Spleen (tissue), 11 donors: ENCODE measurements at regions not wholly inside any gene's neighbourhood (a gene's known extent, or its start where the extent isn't known, plus 50 kb on each side); places are given as distances from the start of the nearest gene placed in this dataset.

Source experiments
- DNase-seq: peaks from one replicate; pipeline ENCODE4 v3.0.0-alpha.2; 2020
- H3K27ac ChIP-seq, 8 donors: fragments of 200-600 bp; sonication (generic) in 7 of 8; 1 replicate in 4 of 8; 2 replicates in 4 of 8; pipeline versions ENCODE4 v1.5.0 to v1.8.0; 2016 to 2021; ENCODE audit warnings: inconsistent platforms in 4 of 8, mild to moderate bottlenecking in 4 of 8, moderate library complexity in 1 of 8
- H3K27me3 ChIP-seq, 7 donors: fragments of 200-600 bp; sonication (generic) in 6 of 7; replicated peaks in 1 of 7; 1 replicate in 4 of 7; 2 replicates in 3 of 7; pipeline versions ENCODE4 v1.5.0 to v1.8.0; 2016 to 2021; ENCODE audit warnings: inconsistent platforms in 3 of 7, mild to moderate bottlenecking in 1 of 7
- H3K36me3 ChIP-seq, 6 donors: fragments of 200-600 bp; sonication (generic) in 5 of 6; 1 replicate in 4 of 6; 2 replicates in 2 of 6; pipeline versions ENCODE4 v1.5.0 to v1.8.0; 2016 to 2021; ENCODE audit warnings: inconsistent platforms in 2 of 6
- H3K4me1 ChIP-seq, 6 donors: fragments of 200-600 bp; sonication (generic) in 5 of 6; 1 replicate in 3 of 6; 2 replicates in 3 of 6; pipeline versions ENCODE4 v1.5.0 to v1.8.0; 2016 to 2021; ENCODE audit warnings: inconsistent platforms in 3 of 6
- H3K4me3 ChIP-seq, 8 donors: fragments of 200-600 bp; sonication (generic) in 7 of 8; 1 replicate in 4 of 8; 2 replicates in 4 of 8; pipeline versions ENCODE4 v1.5.0 to v1.8.0; 2016 to 2021; ENCODE audit warnings: inconsistent platforms in 4 of 8, mild to moderate bottlenecking in 4 of 8, moderate library complexity in 2 of 8
- H3K9me3 ChIP-seq, 8 donors: fragments of 200-600 bp; sonication (generic) in 7 of 8; 1 replicate in 4 of 8; 2 replicates in 4 of 8; pipeline versions ENCODE4 v1.5.0 to v1.8.0; 2016 to 2021; ENCODE audit warnings: inconsistent platforms in 4 of 8
- POLR2A ChIP-seq, 3 donors: fragments of 450-650 bp; IDR thresholded peaks; one replicate each; pipeline ENCODE4 v1.5.1; 2017; ENCODE audit warnings: antibody characterized with exemption in 3 of 3, mild to moderate bottlenecking in 1 of 3
- POLR2AphosphoS5 ChIP-seq, 3 donors: sonication (generic); formaldehyde crosslinking; IDR thresholded peaks; one replicate each; pipeline ENCODE4 v1.5.1; 2017; ENCODE audit warnings: antibody characterized with exemption in 3 of 3
- WGBS, 5 donors: extraction: QIAGEN DNeasy Blood & Tissue Kit in 3 of 5; methylation state at CpG; one replicate each; pipeline versions ENCODE4 v1.1.5 to v1.1.7; 2013 to 2018; 5-methylcytosine and 5-hydroxymethylcytosine counted together
- intact Hi-C: fragments of 100-400 bp; cut with DNase I; formaldehyde crosslinking; loops from one replicate; pipeline ENCODE4 v1.15.0; 2023; ENCODE audit warnings: low total_unique reads
- TF ChIP-seq, protein P1 (sequence below), 11 experiments: fragments of 200-600 bp in 7 of 11; fragments of 450-650 bp in 4 of 11; sonication (generic) in 4 of 11; IDR thresholded peaks in 8 of 11; conservative IDR thresholded peaks in 3 of 11; 1 replicate in 7 of 11; 2 replicates in 4 of 11; pipeline versions ENCODE4 v1.4.0 to v1.8.0; 2016 to 2021; ENCODE audit warnings: antibody characterized with exemption in 11 of 11, inconsistent platforms in 4 of 11, mild to moderate bottlenecking in 1 of 11
- donor health status: healthy with polysubstance abuse.
- donor health status: DM: no; HTN: no; CAD: no; lungs with moderate emphysema.
- donor health status: DM: no; HTN: no; CAD: no.
- donor health status: Bipolar disorder and iron deficiency.
- donor health status: healthy.
- donor health status: DM: no; HTN: no; CAD: no.
- donor health status: DM: yes; HTN: yes; CAD: no.

DNA sequence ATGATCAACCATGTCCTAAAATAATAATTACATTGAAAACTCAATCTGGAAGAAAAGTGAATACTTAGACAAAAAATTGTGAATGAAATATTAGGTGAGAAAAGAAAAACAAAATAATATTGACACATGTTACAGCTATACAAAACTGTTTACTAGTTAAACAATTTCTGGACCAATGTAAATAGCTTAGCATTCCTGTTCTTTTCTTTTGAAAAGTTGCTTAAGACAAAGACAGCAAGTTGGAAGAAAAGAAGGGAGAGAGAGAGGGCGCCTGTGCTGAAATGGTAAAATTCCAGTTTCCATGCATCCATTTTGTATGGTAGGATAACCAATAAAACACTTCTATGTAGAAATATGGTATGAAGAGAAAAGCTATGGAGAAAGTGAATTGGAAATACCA is 94.1 kb upstream of the RFX8 start:
- WGBS, 5 donors: 81 to 97% (median 94%) methylated on average over 1 of the region's 1 CpG
- Histone ChIP-seq H3K36me3 (no peaks in the 10 kb centered on the region), H3K27ac (no peak overlapping the region), H3K4me1 (no peaks in the 10 kb centered on the region), H3K4me3 (no peak overlapping the region), H3K9me3 (no peaks in the 10 kb centered on the region), H3K27me3 (peaks cover 0 to 22% (median 0%) of the 10 kb centered on the region in 7 donors)
- TF ChIP-seq, protein P1, sequence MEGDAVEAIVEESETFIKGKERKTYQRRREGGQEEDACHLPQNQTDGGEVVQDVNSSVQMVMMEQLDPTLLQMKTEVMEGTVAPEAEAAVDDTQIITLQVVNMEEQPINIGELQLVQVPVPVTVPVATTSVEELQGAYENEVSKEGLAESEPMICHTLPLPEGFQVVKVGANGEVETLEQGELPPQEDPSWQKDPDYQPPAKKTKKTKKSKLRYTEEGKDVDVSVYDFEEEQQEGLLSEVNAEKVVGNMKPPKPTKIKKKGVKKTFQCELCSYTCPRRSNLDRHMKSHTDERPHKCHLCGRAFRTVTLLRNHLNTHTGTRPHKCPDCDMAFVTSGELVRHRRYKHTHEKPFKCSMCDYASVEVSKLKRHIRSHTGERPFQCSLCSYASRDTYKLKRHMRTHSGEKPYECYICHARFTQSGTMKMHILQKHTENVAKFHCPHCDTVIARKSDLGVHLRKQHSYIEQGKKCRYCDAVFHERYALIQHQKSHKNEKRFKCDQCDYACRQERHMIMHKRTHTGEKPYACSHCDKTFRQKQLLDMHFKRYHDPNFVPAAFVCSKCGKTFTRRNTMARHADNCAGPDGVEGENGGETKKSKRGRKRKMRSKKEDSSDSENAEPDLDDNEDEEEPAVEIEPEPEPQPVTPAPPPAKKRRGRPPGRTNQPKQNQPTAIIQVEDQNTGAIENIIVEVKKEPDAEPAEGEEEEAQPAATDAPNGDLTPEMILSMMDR (IDR thresholded peaks at IDR 0.05 in 8 of 11, conservative IDR thresholded peaks at IDR 0.05 in 3 of 11): no peak
- TF ChIP-seq POLR2AphosphoS5 (IDR thresholded peaks at IDR 0.05): no peak
- TF ChIP-seq POLR2A (IDR thresholded peaks at IDR 0.05): no peak
- intact Hi-C loops: no loop called here
- DNase-seq: no peak

DNA sequence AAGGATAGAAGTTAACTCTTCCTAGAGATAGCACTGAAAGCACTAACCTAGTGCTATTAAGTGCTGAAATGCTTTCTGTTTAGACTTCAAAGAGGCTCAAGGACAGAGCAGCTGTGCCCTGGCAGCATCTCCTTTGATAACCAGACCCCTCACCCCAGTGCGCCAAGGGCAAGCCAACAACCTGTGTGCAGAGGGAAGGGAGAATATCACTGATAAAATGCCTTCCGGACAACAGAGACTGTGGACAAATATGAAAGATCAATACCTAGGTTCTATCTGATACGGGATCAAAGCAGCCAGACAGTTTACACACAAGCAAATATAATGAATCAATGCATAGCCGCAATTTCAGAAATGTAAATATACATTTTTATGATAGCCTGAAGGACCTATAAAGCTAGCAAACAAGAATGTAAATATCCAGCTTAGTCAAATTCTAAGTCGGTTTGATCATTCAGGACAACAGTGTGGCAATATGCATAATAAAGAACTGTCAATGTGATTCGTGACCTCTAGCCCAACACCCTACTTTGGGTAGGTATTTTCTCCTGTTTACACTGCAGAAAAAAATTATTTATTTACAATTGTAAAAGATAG is 91.8 kb upstream of the RFX8 start:
- H3K27ac ChIP-seq: no peak overlapping the region
- H3K27me3 ChIP-seq: peaks cover 0 to 22% (median 0%) of the 10 kb centered on the region in 7 donors
- no peaks in the 10 kb centered on the region for H3K9me3 ChIP-seq
- intact Hi-C loops: no loop called here
- no peak overlapping the region for H3K4me3 ChIP-seq
- no peaks in the 10 kb centered on the region for H3K36me3 ChIP-seq
- DNase-seq: no peak
- TF ChIP-seq POLR2AphosphoS5 (IDR thresholded peaks at IDR 0.05) (no peak), POLR2A (IDR thresholded peaks at IDR 0.05) (no peak)
- TF ChIP-seq, protein P1 (IDR thresholded peaks at IDR 0.05 in 8 of 11, conservative IDR thresholded peaks at IDR 0.05 in 3 of 11): no peak
- WGBS, 5 donors: 83 to 89% (median 86%) methylated on average over 6 of the region's 6 CpGs
- H3K4me1 ChIP-seq: no peaks in the 10 kb centered on the region

DNA sequence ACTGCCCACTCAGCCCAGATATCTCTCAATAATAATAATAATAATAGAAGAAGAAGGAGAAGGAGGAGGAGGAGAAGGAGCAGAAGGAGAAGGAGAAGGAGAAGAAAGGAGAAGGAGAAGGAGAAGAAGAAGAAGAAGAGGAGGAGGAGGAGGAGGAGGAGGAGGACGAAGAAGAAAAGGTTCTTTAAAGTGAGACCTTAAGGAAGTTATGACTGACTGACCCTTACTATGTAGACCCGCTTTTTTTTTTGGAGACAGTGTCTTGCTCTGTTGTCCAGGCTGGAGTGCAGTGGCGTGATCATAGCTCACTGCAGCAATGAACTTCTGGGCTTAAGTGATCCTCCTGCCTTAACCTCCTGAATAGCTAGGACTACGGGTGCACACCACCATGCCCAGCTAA is 88.9 kb upstream of the RFX8 start:
- no peak overlapping the region for H3K27ac ChIP-seq
- intact Hi-C loops: no loop called here
- DNase-seq: no peak
- WGBS, 5 donors: 85 to 98% (median 93%) methylated on average over 4 of the region's 4 CpGs
- H3K4me1 ChIP-seq: peaks cover 0 to 7% (median 0%) of the 10 kb centered on the region in 6 donors
- H3K27me3 ChIP-seq: peaks cover 0 to 22% (median 0%) of the 10 kb centered on the region in 7 donors
- H3K36me3 ChIP-seq: no peaks in the 10 kb centered on the region
- H3K9me3 ChIP-seq: peaks cover 0 to 8% (median 0%) of the 10 kb centered on the region in 8 donors
- TF ChIP-seq POLR2AphosphoS5 (IDR thresholded peaks at IDR 0.05) (no peak), POLR2A (IDR thresholded peaks at IDR 0.05) (no peak)
- TF ChIP-seq, protein P1 (IDR thresholded peaks at IDR 0.05 in 8 of 11, conservative IDR thresholded peaks at IDR 0.05 in 3 of 11): no peak
- H3K4me3 ChIP-seq: no peak overlapping the region

DNA sequence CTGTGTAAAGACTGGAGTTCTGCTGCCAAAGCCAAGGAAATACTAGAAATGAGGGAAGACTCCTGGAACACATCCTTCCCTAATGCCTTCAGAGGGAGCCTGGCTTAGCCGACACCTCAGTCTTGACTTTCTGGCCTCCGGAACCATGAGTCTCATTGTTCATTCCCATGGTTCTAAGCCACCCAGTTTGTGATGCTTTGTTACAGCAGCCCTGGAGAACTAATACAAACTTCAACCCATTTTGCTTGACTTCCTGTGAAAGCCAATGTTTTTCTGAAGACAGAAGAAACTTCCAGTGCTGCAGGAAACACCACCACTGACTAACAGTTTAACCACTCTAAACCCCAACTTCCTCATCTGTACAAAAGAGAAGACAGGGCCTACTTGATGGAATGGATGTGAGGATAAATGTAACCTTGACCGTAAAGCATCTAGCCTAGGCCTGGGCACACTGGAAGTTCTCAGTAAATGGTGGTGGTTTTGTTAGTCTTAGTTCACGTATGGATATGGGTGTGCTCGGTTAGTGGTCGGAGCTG is 85.9 kb upstream of the RFX8 start:
- no peaks in the 10 kb centered on the region for H3K36me3 ChIP-seq
- H3K27ac ChIP-seq: peak overlapping the region in 1 of 8 donors; percentile 43
- 83 to 91% (median 85%) methylated on average over 6 of the region's 6 CpGs for WGBS, 5 donors
- no peak overlapping the region for H3K4me3 ChIP-seq
- H3K9me3 ChIP-seq: peaks cover 0 to 8% (median 0%) of the 10 kb centered on the region in 8 donors
- no peak for DNase-seq
- H3K27me3 ChIP-seq: peaks cover 0 to 18% (median 0%) of the 10 kb centered on the region in 7 donors
- no peak for TF ChIP-seq POLR2AphosphoS5 (IDR thresholded peaks at IDR 0.05)
- no peak for TF ChIP-seq POLR2A (IDR thresholded peaks at IDR 0.05)
- TF ChIP-seq, protein P1 (IDR thresholded peaks at IDR 0.05 in 8 of 11, conservative IDR thresholded peaks at IDR 0.05 in 3 of 11): no peak
- intact Hi-C loops: no loop called here
- peaks cover 0 to 7% (median 0%) of the 10 kb centered on the region in 6 donors for H3K4me1 ChIP-seq
